KMS-11 (cell line): ENCODE measurements at regions not wholly inside any gene's neighbourhood (a gene's known extent, or its start where the extent isn't known, plus 50 kb on each side); places are given as distances from the start of the nearest gene placed in this dataset.

Source experiments
- H2AFZ ChIP-seq: fragments of 200-600 bp; sonication (generic); 2 replicates; pipeline ENCODE4 v1.6.1; 2016; ENCODE audit warnings: antibody characterized with exemption, mixed run types, low read depth
- H3K27ac ChIP-seq: fragments of 200-600 bp; sonication (generic); 2 replicates; pipeline ENCODE4 v1.6.1; 2016; ENCODE audit warnings: mild to moderate bottlenecking, mixed run types
- H3K27me3 ChIP-seq: fragments of 200-600 bp; sonication (generic); 2 replicates; pipeline ENCODE4 v1.6.1; 2017; ENCODE audit warnings: mild to moderate bottlenecking, low read depth, mixed run types, moderate library complexity; ENCODE audit not compliant: insufficient read depth
- H3K36me3 ChIP-seq: fragments of 200-600 bp; sonication (generic); 2 replicates; pipeline ENCODE4 v1.6.1; 2017; ENCODE audit warnings: mild to moderate bottlenecking, mixed run types; ENCODE audit not compliant: insufficient read depth
- H3K4me1 ChIP-seq: fragments of 200-600 bp; sonication (generic); 2 replicates; pipeline ENCODE4 v1.6.1; 2016; ENCODE audit warnings: mild to moderate bottlenecking, low read depth, mixed run types; ENCODE audit not compliant: poor library complexity, severe bottlenecking
- H3K4me2 ChIP-seq: fragments of 200-600 bp; sonication (generic); 2 replicates; pipeline ENCODE4 v1.7.0; 2016; ENCODE audit warnings: mild to moderate bottlenecking, mixed run types
- H3K4me3 ChIP-seq: fragments of 200-600 bp; sonication (generic); IDR thresholded peaks from 2 replicates; pipeline ENCODE4 v1.6.1; 2017; ENCODE audit warnings: low read depth, low read length, mixed read lengths; ENCODE audit not compliant: insufficient read depth
- H3K79me2 ChIP-seq: fragments of 200-600 bp; sonication (generic); 2 replicates; pipeline ENCODE4 v1.6.1; 2016; ENCODE audit warnings: low read depth, mixed run types; ENCODE audit not compliant: insufficient read depth
- H3K9ac ChIP-seq: fragments of 200-600 bp; sonication (generic); 2 replicates; pipeline ENCODE4 v1.6.1; 2016; ENCODE audit warnings: mild to moderate bottlenecking, mixed run types
- H4K20me1 ChIP-seq: fragments of 200-600 bp; sonication (generic); 2 replicates; pipeline ENCODE4 v1.6.1; 2016; ENCODE audit warnings: mild to moderate bottlenecking, mixed run types; ENCODE audit not compliant: insufficient read depth
- TF ChIP-seq, protein P1 (sequence below): fragments of 200-600 bp; sonication (generic); conservative IDR thresholded peaks from 2 replicates; pipeline ENCODE4 v1.6.1; 2017; ENCODE audit warnings: low read depth, mild to moderate bottlenecking, antibody characterized with exemption, low read length, moderate library complexity, mixed read lengths

DNA sequence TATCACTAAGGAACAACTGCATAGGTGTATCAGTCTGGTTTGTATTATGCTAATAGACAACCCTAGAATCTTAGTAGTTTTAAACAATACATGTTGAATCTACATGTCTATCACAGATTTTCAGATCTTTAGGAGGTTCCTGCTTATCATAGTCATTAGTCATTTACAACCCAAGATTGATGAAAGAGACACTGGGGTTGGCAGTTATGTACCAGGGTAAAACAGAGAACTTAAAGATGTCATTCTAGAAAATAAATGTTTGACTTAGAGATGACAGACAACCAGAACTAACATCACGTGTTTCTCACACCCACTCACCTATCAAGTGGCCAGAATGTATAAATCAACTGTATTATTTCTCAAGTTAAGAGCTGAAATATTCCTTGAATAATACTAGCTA is 181.9 kb downstream of the PABPC4L start:
- H3K27ac ChIP-seq: no peak overlapping the region
- H2AFZ ChIP-seq: no peak overlapping the region
- no peaks in the 10 kb centered on the region for H3K79me2 ChIP-seq
- no peak overlapping the region for H3K4me3 ChIP-seq
- H4K20me1 ChIP-seq: no peaks in the 10 kb centered on the region
- H3K4me1 ChIP-seq: no peaks in the 10 kb centered on the region
- no peak overlapping the region for H3K4me2 ChIP-seq
- TF ChIP-seq, protein P1, sequence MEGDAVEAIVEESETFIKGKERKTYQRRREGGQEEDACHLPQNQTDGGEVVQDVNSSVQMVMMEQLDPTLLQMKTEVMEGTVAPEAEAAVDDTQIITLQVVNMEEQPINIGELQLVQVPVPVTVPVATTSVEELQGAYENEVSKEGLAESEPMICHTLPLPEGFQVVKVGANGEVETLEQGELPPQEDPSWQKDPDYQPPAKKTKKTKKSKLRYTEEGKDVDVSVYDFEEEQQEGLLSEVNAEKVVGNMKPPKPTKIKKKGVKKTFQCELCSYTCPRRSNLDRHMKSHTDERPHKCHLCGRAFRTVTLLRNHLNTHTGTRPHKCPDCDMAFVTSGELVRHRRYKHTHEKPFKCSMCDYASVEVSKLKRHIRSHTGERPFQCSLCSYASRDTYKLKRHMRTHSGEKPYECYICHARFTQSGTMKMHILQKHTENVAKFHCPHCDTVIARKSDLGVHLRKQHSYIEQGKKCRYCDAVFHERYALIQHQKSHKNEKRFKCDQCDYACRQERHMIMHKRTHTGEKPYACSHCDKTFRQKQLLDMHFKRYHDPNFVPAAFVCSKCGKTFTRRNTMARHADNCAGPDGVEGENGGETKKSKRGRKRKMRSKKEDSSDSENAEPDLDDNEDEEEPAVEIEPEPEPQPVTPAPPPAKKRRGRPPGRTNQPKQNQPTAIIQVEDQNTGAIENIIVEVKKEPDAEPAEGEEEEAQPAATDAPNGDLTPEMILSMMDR: no peak
- no peaks in the 10 kb centered on the region for H3K27me3 ChIP-seq
- H3K9ac ChIP-seq: no peak overlapping the region
- H3K36me3 ChIP-seq: no peaks in the 10 kb centered on the region

GRCh38 chr4:134018846-134019245 is 182.7 kb downstream of the PABPC4L start:
- Histone ChIP-seq H2AFZ (no peak overlapping the region), H3K36me3 (no peaks in the 10 kb centered on the region), H3K4me2 (no peak overlapping the region), H3K4me1 (no peaks in the 10 kb centered on the region), H4K20me1 (no peaks in the 10 kb centered on the region), H3K27ac (no peak overlapping the region), H3K9ac (no peak overlapping the region), H3K27me3 (no peaks in the 10 kb centered on the region), H3K4me3 (no peak overlapping the region), H3K79me2 (no peaks in the 10 kb centered on the region)
- TF ChIP-seq, protein P1: no peak

- Histone ChIP-seq H4K20me1 (no peaks in the 10 kb centered on the region), H3K9ac (no peak overlapping the region), H2AFZ (no peak overlapping the region), H3K79me2 (no peaks in the 10 kb centered on the region), H3K4me1 (peaks cover 6% of the 10 kb centered on the region), H3K4me3 (no peak overlapping the region), H3K36me3 (no peaks in the 10 kb centered on the region), H3K4me2 (no peak overlapping the region), H3K27ac (no peak overlapping the region), H3K27me3 (no peaks in the 10 kb centered on the region)
- TF ChIP-seq, protein P1: no peak
Measured at GRCh38 chr4:134001057-134001456, 200.5 kb downstream of the PABPC4L start.

GRCh38 chr4:133997436-133997835 is 204.2 kb downstream of the PABPC4L start:
- no peaks in the 10 kb centered on the region for H3K79me2 ChIP-seq
- H4K20me1 ChIP-seq: no peaks in the 10 kb centered on the region
- H3K4me2 ChIP-seq: no peak overlapping the region
- no peaks in the 10 kb centered on the region for H3K27me3 ChIP-seq
- H2AFZ ChIP-seq: no peak overlapping the region
- H3K36me3 ChIP-seq: no peaks in the 10 kb centered on the region
- peaks cover 10% of the 10 kb centered on the region for H3K4me1 ChIP-seq
- no peak overlapping the region for H3K27ac ChIP-seq
- no peak overlapping the region for H3K4me3 ChIP-seq
- no peak overlapping the region for H3K9ac ChIP-seq
- TF ChIP-seq, protein P1: no peak
